ENCODE measurements at regions not wholly inside any gene's neighbourhood (a gene's known extent, or its start where the extent isn't known, plus 50 kb on each side); places are given as distances from the start of the nearest gene placed in this dataset.
A peak's percentile ranks its signal among the peaks of the same experiment; 100 is the strongest.

GRCh38 chr13:106349080-106349931 is 186.2 kb downstream of the EFNB2 start (continued):
- TF ChIP-seq, protein P1, sequence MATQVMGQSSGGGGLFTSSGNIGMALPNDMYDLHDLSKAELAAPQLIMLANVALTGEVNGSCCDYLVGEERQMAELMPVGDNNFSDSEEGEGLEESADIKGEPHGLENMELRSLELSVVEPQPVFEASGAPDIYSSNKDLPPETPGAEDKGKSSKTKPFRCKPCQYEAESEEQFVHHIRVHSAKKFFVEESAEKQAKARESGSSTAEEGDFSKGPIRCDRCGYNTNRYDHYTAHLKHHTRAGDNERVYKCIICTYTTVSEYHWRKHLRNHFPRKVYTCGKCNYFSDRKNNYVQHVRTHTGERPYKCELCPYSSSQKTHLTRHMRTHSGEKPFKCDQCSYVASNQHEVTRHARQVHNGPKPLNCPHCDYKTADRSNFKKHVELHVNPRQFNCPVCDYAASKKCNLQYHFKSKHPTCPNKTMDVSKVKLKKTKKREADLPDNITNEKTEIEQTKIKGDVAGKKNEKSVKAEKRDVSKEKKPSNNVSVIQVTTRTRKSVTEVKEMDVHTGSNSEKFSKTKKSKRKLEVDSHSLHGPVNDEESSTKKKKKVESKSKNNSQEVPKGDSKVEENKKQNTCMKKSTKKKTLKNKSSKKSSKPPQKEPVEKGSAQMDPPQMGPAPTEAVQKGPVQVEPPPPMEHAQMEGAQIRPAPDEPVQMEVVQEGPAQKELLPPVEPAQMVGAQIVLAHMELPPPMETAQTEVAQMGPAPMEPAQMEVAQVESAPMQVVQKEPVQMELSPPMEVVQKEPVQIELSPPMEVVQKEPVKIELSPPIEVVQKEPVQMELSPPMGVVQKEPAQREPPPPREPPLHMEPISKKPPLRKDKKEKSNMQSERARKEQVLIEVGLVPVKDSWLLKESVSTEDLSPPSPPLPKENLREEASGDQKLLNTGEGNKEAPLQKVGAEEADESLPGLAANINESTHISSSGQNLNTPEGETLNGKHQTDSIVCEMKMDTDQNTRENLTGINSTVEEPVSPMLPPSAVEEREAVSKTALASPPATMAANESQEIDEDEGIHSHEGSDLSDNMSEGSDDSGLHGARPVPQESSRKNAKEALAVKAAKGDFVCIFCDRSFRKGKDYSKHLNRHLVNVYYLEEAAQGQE (IDR thresholded peaks at IDR 0.05; ENCODE audit: low read depth): peak; percentile 25; the same call in 1 of the 2 replicates

GRCh38 chr13:106348075-106348840 is 187.2 kb downstream of the EFNB2 start:
- ChIA-PET CTCF (no interaction called here), POLR2A (no interaction called here), RAD21 (ENCODE audit: low non-redundant PET in 1 of 2, low total read pairs in 2 of 2, uncharacterized antibody in 2 of 2, unreplicated experiment in 2 of 2) (interaction anchor here in 1 of 2 experiments (1.4 kb wide), 1 partner anchor 182 kb away, joined by 3 read pairs; no protein-coding TSS in a partner anchor)
- peak overlapping the region; percentile 59; the same call in 1 of the 2 replicates for H3K27ac ChIP-seq (ENCODE audit: low read depth, low read length)
- H3K9me2 ChIP-seq (ENCODE audit: insufficient read depth): no peaks in the 10 kb centered on the region
- TF ChIP-seq SIN3A (IDR thresholded peaks at IDR 0.05; ENCODE audit: low read depth) (peak; percentile 40; the same call in 1 of the 2 replicates), FOSL1 (IDR thresholded peaks at IDR 0.05; ENCODE audit: low read depth) (peak; percentile 67), JUND (IDR thresholded peaks at IDR 0.05) (peak; percentile 56), SRF (IDR thresholded peaks at IDR 0.05; ENCODE audit: low read depth) (no peak), ZBTB33 (IDR thresholded peaks at IDR 0.05; ENCODE audit: extremely low read depth, insufficient replicate concordance, low read length) (no peak), SP1 (IDR thresholded peaks at IDR 0.05; ENCODE audit: low read depth) (peak; percentile 30; the same call in 1 of the 2 replicates)
- no peaks in the 10 kb centered on the region for H3K36me3 ChIP-seq (ENCODE audit: control insufficient read depth in 1 of 2, insufficient read depth in 2 of 2, low read length in 2 of 2)
- peak overlapping the region; percentile 48; the same call in 1 of the 2 replicates for H3K9ac ChIP-seq (ENCODE audit: low read length)
- ATAC-seq (peak; percentile 21), DNase-seq (ENCODE audit: low read depth, low spot score) (peak; percentile 64)
- H3K4me3 ChIP-seq (replicated peaks in 1 of 2; ENCODE audit: low read depth in 1 of 2, low read length in 2 of 2): peak overlapping the region in 1 of 2 experiments; percentile 58; a peak in 3 of 4 replicates
- H2AFZ ChIP-seq (ENCODE audit: low read depth, low read length, poor library complexity, severe bottlenecking): peak overlapping the region; percentile 94
- H3K4me1 ChIP-seq (ENCODE audit: control insufficient read depth in 1 of 2, insufficient read depth in 2 of 2, low read length in 2 of 2): peaks cover 27 to 43% of the 10 kb centered on the region in 2 experiments
- H4K20me1 ChIP-seq (ENCODE audit: insufficient read depth): no peaks in the 10 kb centered on the region
- no peaks in the 10 kb centered on the region for H3K9me3 ChIP-seq (ENCODE audit: control insufficient read depth in 1 of 2, insufficient read depth in 1 of 2, low read depth in 1 of 2, low read length in 2 of 2)
- no peaks in the 10 kb centered on the region for H3K79me2 ChIP-seq (ENCODE audit: insufficient read depth, low read length)
- H3K4me2 ChIP-seq (ENCODE audit: low read length): peak overlapping the region; percentile 84
- intact Hi-C loops (cut with micrococcal nuclease): loop anchor here (10.0 kb wide), 3 partner anchors 203 to 433 kb away; no protein-coding TSS in a partner anchor
- no TSS peak for BruUV-seq (replicated peaks)
- H3K27me3 ChIP-seq (ENCODE audit: insufficient read depth, low read length): no peaks in the 10 kb centered on the region

Measured in HCT116 (cell line).